HepG2 (cell line): ENCODE measurements at regions not wholly inside any gene's neighbourhood (a gene's known extent, or its start where the extent isn't known, plus 50 kb on each side); places are given as distances from the start of the nearest gene placed in this dataset.

Source experiments
- ATAC-seq: fragments of 200-7000 bp; cut with Tn5 transposase; 3 replicates; pipeline ENCODE4 v1.9.1; 2020; ENCODE audit warnings: mild to moderate bottlenecking, moderate library complexity
- BruUV-seq: library from RNA; stranded (reverse); fragments of 400-500 nt; replicated peaks from 2 replicates; lab custom pipeline; 2021; lab: Mats Ljungman, UMichigan
- CTCF ChIA-PET: fragments of 300-600 bp; formaldehyde crosslinking; extraction: SDS; loops from one replicate; lab custom pipeline; 2021; ENCODE audit warnings: low total read pairs, inconsistent platforms, low intra/inter-chr PET ratio; lab: Yijun Ruan, JAX
- POLR2A ChIA-PET: fragments of 350-600 bp; sonication (Branson Sonifier 250); formaldehyde crosslinking; loops from one replicate; lab custom pipeline; 2020; ENCODE audit warnings: antibody characterized with exemption, inconsistent platforms; lab: Yijun Ruan, JAX
- DNase-seq: peaks from one replicate; pipeline ENCODE4 v3.0.0-alpha.2; 2015; ENCODE audit warnings: low spot score
- FAIRE-seq: peaks from 3 replicates; lab custom pipeline; 2011; peaks lifted over from hg19 to GRCh38; lab: Jason Lieb, UNC
- H2AFZ ChIP-seq: one replicate; pipeline ENCODE4 v1.6.1; 2011; ENCODE audit warnings: low read length, inconsistent platforms
- H3K27ac ChIP-seq: fragments of 300-600 bp; 3 replicates; pipeline ENCODE4 v1.8.0; 2011; ENCODE audit warnings: mixed run types, mild to moderate bottlenecking, mixed read lengths, low read length, inconsistent platforms; ENCODE audit not compliant: insufficient read depth; ENCODE audit errors: extremely low read length
- H3K27me3 ChIP-seq, 2 experiments: fragments of 200-600 bp in 1 of 2; 2 replicates in 1 of 2; 3 replicates in 1 of 2; pipeline versions ENCODE4 v1.6.0 to v1.8.0; 2011; ENCODE audit warnings: low read length in 2 of 2, mild to moderate bottlenecking in 2 of 2, moderate library complexity in 2 of 2, inconsistent platforms in 1 of 2; ENCODE audit not compliant: insufficient read depth in 2 of 2, control insufficient read depth in 1 of 2
- H3K36me3 ChIP-seq, 2 experiments: fragments of 200-600 bp in 1 of 2; replicated peaks in 1 of 2; 2 replicates in 1 of 2; 3 replicates in 1 of 2; pipeline versions ENCODE4 v1.5.1 to v1.8.0; 2011; ENCODE audit warnings: low read length in 2 of 2, inconsistent platforms in 1 of 2; ENCODE audit not compliant: insufficient read depth in 2 of 2, control insufficient read depth in 1 of 2
- H3K4me1 ChIP-seq: 2 replicates; pipeline ENCODE4 v1.5.1; 2012; ENCODE audit warnings: low read length, inconsistent platforms; ENCODE audit not compliant: insufficient read depth
- H3K4me2 ChIP-seq: 2 replicates; pipeline ENCODE4 v1.6.0; 2011; ENCODE audit warnings: low read depth, low read length, inconsistent platforms
- H3K4me3 ChIP-seq, 3 experiments: fragments of 200-600 bp in 1 of 3; sonication (generic), shearing (Covaris generic) in 1 of 3; replicated peaks in 1 of 3; 2 replicates each; pipeline ENCODE4 v1.5.1; 2011 to 2016; ENCODE audit warnings: low read length in 3 of 3, inconsistent platforms in 2 of 3, low read depth in 2 of 3, mild to moderate bottlenecking in 2 of 3, control low read depth in 1 of 3, mixed read lengths in 1 of 3; ENCODE audit not compliant: insufficient read depth in 1 of 3
- H3K79me2 ChIP-seq: one replicate; pipeline ENCODE4 v1.6.1; 2011; ENCODE audit warnings: low read length, inconsistent platforms; ENCODE audit not compliant: insufficient read depth
- H3K9ac ChIP-seq: 2 replicates; pipeline ENCODE4 v1.6.0; 2011; ENCODE audit warnings: mild to moderate bottlenecking, low read depth, low read length, inconsistent platforms; ENCODE audit not compliant: insufficient read depth
- H3K9me3 ChIP-seq: 2 replicates; pipeline ENCODE4 v1.5.1; 2012; ENCODE audit warnings: mild to moderate bottlenecking, low read length
- H4K20me1 ChIP-seq: 2 replicates; pipeline ENCODE4 v1.6.0; 2011; ENCODE audit warnings: inconsistent platforms, mild to moderate bottlenecking, low read length, moderate library complexity; ENCODE audit not compliant: insufficient read depth
- ATRX ChIP-seq: sonication (generic); formaldehyde crosslinking; IDR thresholded peaks from 2 replicates; pipeline ENCODE4 v1.4.0; 2020; ENCODE audit warnings: missing genetic modification reagents, borderline replicate concordance
- CREB1 ChIP-seq, 2 experiments: fragments of 450-650 bp in 1 of 2; IDR thresholded peaks; 2 replicates each; pipeline ENCODE4 v1.6.1; 2016 to 2017; ENCODE audit warnings: control low read depth in 1 of 2, mild to moderate bottlenecking in 1 of 2, missing compliant biosample characterization in 1 of 2, missing genetic modification characterization in 1 of 2
- PHF20 ChIP-seq: sonication (generic); formaldehyde crosslinking; IDR thresholded peaks from 2 replicates; pipeline ENCODE4 v1.5.0; 2020; ENCODE audit warnings: mild to moderate bottlenecking, missing genetic modification reagents
- SUZ12 ChIP-seq: fragments of 150-350 bp; IDR thresholded peaks from 2 replicates; pipeline ENCODE4 v1.6.1; 2014; ENCODE audit warnings: low read depth, low read length
- ZBTB21 ChIP-seq: sonication (generic); formaldehyde crosslinking; IDR thresholded peaks from 2 replicates; pipeline ENCODE4 v1.4.0; 2020; ENCODE audit warnings: missing genetic modification reagents
- ZNF3 ChIP-seq: IDR thresholded peaks from 2 replicates; pipeline ENCODE4 v1.7.0; 2017; ENCODE audit warnings: inconsistent platforms
- WGBS: methylation state at CpG from one replicate; pipeline ENCODE4 v1.1.6; 2017; ENCODE audit warnings: low lambda C conversion rate; 5-methylcytosine and 5-hydroxymethylcytosine counted together
- in situ Hi-C: cut with HindIII; loops from 2 replicates; pipeline ENCODE4 v1.10.0; 2017; ENCODE audit warnings: low pct_unique_long_range_greater_than_20kb; ENCODE audit not compliant: extremely low pct_ligation_motif_present
- intact Hi-C: fragments of 100-400 bp; cut with micrococcal nuclease; formaldehyde crosslinking; loops from one replicate; pipeline ENCODE4 v1.10.0; 2022; ENCODE audit not compliant: unreplicated experiment
- TF ChIP-seq, protein P1 (sequence below): sonication (generic); formaldehyde crosslinking; IDR thresholded peaks from 2 replicates; pipeline ENCODE4 v1.4.0; 2020; ENCODE audit warnings: missing genetic modification reagents

DNA sequence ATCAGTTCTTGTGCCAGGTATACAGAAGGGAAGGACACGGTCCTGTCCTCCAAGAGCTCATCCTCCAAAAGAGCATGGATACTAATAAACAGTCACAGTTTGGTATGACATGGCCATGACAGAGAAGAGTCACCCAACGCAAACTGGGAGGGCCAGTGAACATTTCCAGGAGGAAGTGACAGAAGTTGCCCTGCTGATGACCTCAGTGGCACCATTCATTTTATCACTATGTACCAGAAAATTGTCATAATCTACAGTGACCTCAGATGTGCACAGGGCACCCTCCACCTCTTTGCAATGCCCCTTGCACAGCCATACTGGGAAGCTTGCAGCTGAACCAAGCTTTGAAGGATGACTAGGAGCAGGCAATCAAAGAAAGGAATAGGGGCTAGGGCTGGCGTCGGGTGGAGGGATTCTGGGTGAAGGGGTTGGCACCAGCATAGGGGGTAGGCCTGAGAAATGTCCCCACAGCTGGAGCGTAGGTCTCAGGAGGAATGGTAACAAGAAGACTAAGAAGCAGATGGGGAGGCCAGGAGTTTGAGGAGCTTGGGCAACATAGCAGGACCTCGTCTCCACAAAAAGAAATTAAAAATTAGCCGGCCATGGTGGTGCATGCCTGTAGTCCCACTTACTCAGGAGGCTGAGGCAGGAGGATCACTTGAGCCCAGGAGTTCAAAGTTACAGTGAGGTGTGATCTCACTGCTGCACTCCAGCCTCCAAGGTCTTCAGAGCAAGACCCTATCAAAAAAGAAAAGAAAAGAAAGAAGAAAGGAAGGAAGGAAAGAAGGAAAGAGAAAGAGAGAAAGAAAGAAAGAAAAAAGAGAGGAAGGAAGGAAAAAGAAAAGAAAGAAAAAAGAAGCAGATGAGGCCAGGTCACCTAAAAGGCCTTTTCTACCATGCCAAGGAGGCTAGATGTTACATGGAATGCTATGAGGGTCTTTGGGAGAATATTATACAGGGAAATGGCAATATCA is 65.3 kb upstream of the SNX9 start:
- ChIA-PET CTCF (interaction anchor here (1.2 to 1.9 kb wide), 6 partner anchors 44 to 443 kb away, joined by 3 to 31 read pairs (median 6); no protein-coding TSS in a partner anchor), POLR2A (interaction anchor here (1.0 to 1.6 kb wide), 3 partner anchors 30 to 374 kb away, joined by 4 to 10 read pairs (median 9); no protein-coding TSS in a partner anchor)
- Histone ChIP-seq H3K79me2 (no peaks in the 10 kb centered on the region), H3K27ac (no peak overlapping the region), H3K36me3 (no peaks in the 10 kb centered on the region), H3K4me1 (peaks cover 66% of the 10 kb centered on the region), H4K20me1 (no peaks in the 10 kb centered on the region), H3K9ac (no peak overlapping the region), H3K4me2 (peak overlapping the region; percentile 74), H3K4me3 (no peak overlapping the region), H3K9me3 (peaks cover 6% of the 10 kb centered on the region; the same call in 1 of the 2 replicates), H2AFZ (no peak overlapping the region), H3K27me3 (peaks cover 0 to 2% of the 10 kb centered on the region in 2 experiments; a peak in 2 of 5 replicates)
- 74% methylated on average over 7 of the region's 7 CpGs for WGBS
- TF ChIP-seq ATRX (CRISPR knock-in tag) (no peak), ZBTB21 (CRISPR knock-in tag) (0 out of 2 replicates have a peak, but pooled peaks have one; percentile 48), ZNF3 (CRISPR knock-in tag) (0 out of 2 replicates have a peak, but pooled peaks have one; percentile 16), PHF20 (CRISPR knock-in tag) (no peak), CREB1 (IDR thresholded peaks at IDR 0.05) (peak; percentile 44; the same call in 1 of the 2 replicates), CREB1 (CRISPR knock-in tag; IDR thresholded peaks at IDR 0.05) (no peak), SUZ12 (no peak)
- TF ChIP-seq, protein P1, sequence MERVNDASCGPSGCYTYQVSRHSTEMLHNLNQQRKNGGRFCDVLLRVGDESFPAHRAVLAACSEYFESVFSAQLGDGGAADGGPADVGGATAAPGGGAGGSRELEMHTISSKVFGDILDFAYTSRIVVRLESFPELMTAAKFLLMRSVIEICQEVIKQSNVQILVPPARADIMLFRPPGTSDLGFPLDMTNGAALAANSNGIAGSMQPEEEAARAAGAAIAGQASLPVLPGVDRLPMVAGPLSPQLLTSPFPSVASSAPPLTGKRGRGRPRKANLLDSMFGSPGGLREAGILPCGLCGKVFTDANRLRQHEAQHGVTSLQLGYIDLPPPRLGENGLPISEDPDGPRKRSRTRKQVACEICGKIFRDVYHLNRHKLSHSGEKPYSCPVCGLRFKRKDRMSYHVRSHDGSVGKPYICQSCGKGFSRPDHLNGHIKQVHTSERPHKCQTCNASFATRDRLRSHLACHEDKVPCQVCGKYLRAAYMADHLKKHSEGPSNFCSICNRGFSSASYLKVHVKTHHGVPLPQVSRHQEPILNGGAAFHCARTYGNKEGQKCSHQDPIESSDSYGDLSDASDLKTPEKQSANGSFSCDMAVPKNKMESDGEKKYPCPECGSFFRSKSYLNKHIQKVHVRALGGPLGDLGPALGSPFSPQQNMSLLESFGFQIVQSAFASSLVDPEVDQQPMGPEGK, result no peak
- in situ Hi-C loops (loop anchor here (5.0 kb wide), 2 partner anchors 115 to 190 kb away; no protein-coding TSS in a partner anchor), intact Hi-C loops (loop anchor here (2.0 to 5.0 kb wide), 5 partner anchors 40 to 373 kb away; partner anchors contain the start of gene SNX9)
- DNase-seq (no peak), ATAC-seq (no peak), FAIRE-seq (no peak)
- BruUV-seq, result no TSS peak
